Cerebellar cortex (tissue), 1 donor: ENCODE measurements at regions not wholly inside any gene's neighbourhood (a gene's known extent, or its start where the extent isn't known, plus 50 kb on each side); places are given as distances from the start of the nearest gene placed in this dataset.
"Not testable (repeated sequence)": the region's sequence is repeated elsewhere in the genome, so short reads cannot be mapped to it uniquely, and the experiment has no call there.

Experiments used
- DNase-seq: peaks from one replicate; pipeline ENCODE4 v3.0.0-alpha.2; 2015; ENCODE audit warnings: low spot score

GRCh38 chr5:115469904-115470516, 74.6 kb downstream of the FEM1C start:
- DNase-seq: peak; percentile 70

- no peak for DNase-seq
Observed at GRCh38 chr5:115467628-115468027, 76.9 kb downstream of the FEM1C start.

- no peak for DNase-seq
Observed at GRCh38 chr5:115465431-115465830, 79.1 kb downstream of the FEM1C start.

- DNase-seq: no peak
Observed at GRCh38 chr5:115463983-115464382, 80.6 kb downstream of the FEM1C start.

GRCh38 chr5:115461506-115462290, 82.9 kb downstream of the FEM1C start:
- no peak for DNase-seq

GRCh38 chr5:115461093-115461492, 83.5 kb downstream of the FEM1C start:
- no peak for DNase-seq

GRCh38 chr5:115460472-115460871, 84.1 kb downstream of the FEM1C start:
- DNase-seq: peak; percentile 35

GRCh38 chr5:115459855-115460341, 84.7 kb downstream of the FEM1C start:
- no peak for DNase-seq

- no peak for DNase-seq
Observed at GRCh38 chr5:115458416-115458815, 86.2 kb downstream of the FEM1C start.

- no peak for DNase-seq
Observed at GRCh38 chr5:115458003-115458409, 86.6 kb downstream of the FEM1C start.

- DNase-seq: no peak
Observed at GRCh38 chr5:115457571-115457970, 87.0 kb downstream of the FEM1C start.

- DNase-seq: no peak
Observed at GRCh38 chr5:115456539-115457040, 88.0 kb downstream of the FEM1C start.

GRCh38 chr5:115456056-115456455, 88.5 kb downstream of the FEM1C start:
- no peak for DNase-seq

- no peak for DNase-seq
Observed at GRCh38 chr5:115455301-115455707, 89.3 kb downstream of the FEM1C start.

- no peak for DNase-seq
Observed at GRCh38 chr5:115453391-115454095, 91.0 kb downstream of the FEM1C start.

- no peak for DNase-seq
Observed at GRCh38 chr5:115452536-115453235, 91.9 kb downstream of the FEM1C start.

- DNase-seq: no peak
Observed at GRCh38 chr5:115452083-115452482, 92.5 kb downstream of the FEM1C start.

- DNase-seq: no peak
Observed at GRCh38 chr5:115450741-115451140, 93.8 kb downstream of the FEM1C start.

GRCh38 chr5:115448630-115449029, 95.9 kb downstream of the FEM1C start:
- not testable (repeated sequence) for DNase-seq

- DNase-seq: no peak
Observed at GRCh38 chr5:115440782-115441451, 103.7 kb downstream of the FEM1C start.

- no peak for DNase-seq
Observed at GRCh38 chr5:115439639-115440038, 104.9 kb downstream of the FEM1C start.
